HepG2 (cell line): ENCODE measurements at regions not wholly inside any gene's neighbourhood (a gene's known extent, or its start where the extent isn't known, plus 50 kb on each side); places are given as distances from the start of the nearest gene placed in this dataset.

ENCODE experiments used
- ATAC-seq: fragments of 200-7000 bp; cut with Tn5 transposase; 3 replicates; pipeline ENCODE4 v1.9.1; 2020; ENCODE audit warnings: mild to moderate bottlenecking, moderate library complexity
- BruUV-seq: library from RNA; stranded (reverse); fragments of 400-500 nt; replicated peaks from 2 replicates; lab custom pipeline; 2021; lab: Mats Ljungman, UMichigan
- CTCF ChIA-PET: fragments of 300-600 bp; formaldehyde crosslinking; extraction: SDS; loops from one replicate; lab custom pipeline; 2021; ENCODE audit warnings: low total read pairs, inconsistent platforms, low intra/inter-chr PET ratio; lab: Yijun Ruan, JAX
- POLR2A ChIA-PET: fragments of 350-600 bp; sonication (Branson Sonifier 250); formaldehyde crosslinking; loops from one replicate; lab custom pipeline; 2020; ENCODE audit warnings: antibody characterized with exemption, inconsistent platforms; lab: Yijun Ruan, JAX
- DNase-seq: peaks from one replicate; pipeline ENCODE4 v3.0.0-alpha.2; 2015; ENCODE audit warnings: low spot score
- FAIRE-seq: peaks from 3 replicates; lab custom pipeline; 2011; peaks lifted over from hg19 to GRCh38; lab: Jason Lieb, UNC
- H2AFZ ChIP-seq: one replicate; pipeline ENCODE4 v1.6.1; 2011; ENCODE audit warnings: low read length, inconsistent platforms
- H3K27ac ChIP-seq: fragments of 300-600 bp; 3 replicates; pipeline ENCODE4 v1.8.0; 2011; ENCODE audit warnings: mixed run types, mild to moderate bottlenecking, mixed read lengths, low read length, inconsistent platforms; ENCODE audit not compliant: insufficient read depth; ENCODE audit errors: extremely low read length
- H3K27me3 ChIP-seq, 2 experiments: fragments of 200-600 bp in 1 of 2; 2 replicates in 1 of 2; 3 replicates in 1 of 2; pipeline versions ENCODE4 v1.6.0 to v1.8.0; 2011; ENCODE audit warnings: low read length in 2 of 2, mild to moderate bottlenecking in 2 of 2, moderate library complexity in 2 of 2, inconsistent platforms in 1 of 2; ENCODE audit not compliant: insufficient read depth in 2 of 2, control insufficient read depth in 1 of 2
- H3K36me3 ChIP-seq, 2 experiments: fragments of 200-600 bp in 1 of 2; replicated peaks in 1 of 2; 2 replicates in 1 of 2; 3 replicates in 1 of 2; pipeline versions ENCODE4 v1.5.1 to v1.8.0; 2011; ENCODE audit warnings: low read length in 2 of 2, inconsistent platforms in 1 of 2; ENCODE audit not compliant: insufficient read depth in 2 of 2, control insufficient read depth in 1 of 2
- H3K4me1 ChIP-seq: 2 replicates; pipeline ENCODE4 v1.5.1; 2012; ENCODE audit warnings: low read length, inconsistent platforms; ENCODE audit not compliant: insufficient read depth
- H3K4me2 ChIP-seq: 2 replicates; pipeline ENCODE4 v1.6.0; 2011; ENCODE audit warnings: low read depth, low read length, inconsistent platforms
- H3K4me3 ChIP-seq, 3 experiments: fragments of 200-600 bp in 1 of 3; sonication (generic), shearing (Covaris generic) in 1 of 3; replicated peaks in 1 of 3; 2 replicates each; pipeline ENCODE4 v1.5.1; 2011 to 2016; ENCODE audit warnings: low read length in 3 of 3, inconsistent platforms in 2 of 3, low read depth in 2 of 3, mild to moderate bottlenecking in 2 of 3, control low read depth in 1 of 3, mixed read lengths in 1 of 3; ENCODE audit not compliant: insufficient read depth in 1 of 3
- H3K79me2 ChIP-seq: one replicate; pipeline ENCODE4 v1.6.1; 2011; ENCODE audit warnings: low read length, inconsistent platforms; ENCODE audit not compliant: insufficient read depth
- H3K9ac ChIP-seq: 2 replicates; pipeline ENCODE4 v1.6.0; 2011; ENCODE audit warnings: mild to moderate bottlenecking, low read depth, low read length, inconsistent platforms; ENCODE audit not compliant: insufficient read depth
- H3K9me3 ChIP-seq: 2 replicates; pipeline ENCODE4 v1.5.1; 2012; ENCODE audit warnings: mild to moderate bottlenecking, low read length
- H4K20me1 ChIP-seq: 2 replicates; pipeline ENCODE4 v1.6.0; 2011; ENCODE audit warnings: inconsistent platforms, mild to moderate bottlenecking, low read length, moderate library complexity; ENCODE audit not compliant: insufficient read depth
- FOXK1 ChIP-seq: sonication (generic); formaldehyde crosslinking; IDR thresholded peaks from 2 replicates; pipeline ENCODE4 v1.4.0; 2020; ENCODE audit warnings: low read depth, missing genetic modification reagents, borderline replicate concordance
- SIX4 ChIP-seq: sonication (generic); formaldehyde crosslinking; IDR thresholded peaks from 2 replicates; pipeline ENCODE4 v1.4.0; 2020; ENCODE audit warnings: missing genetic modification reagents
- ZFP36L2 ChIP-seq: sonication (generic); formaldehyde crosslinking; IDR thresholded peaks from 2 replicates; pipeline ENCODE4 v1.4.0; 2020; ENCODE audit warnings: missing genetic modification reagents
- WGBS: methylation state at CpG from one replicate; pipeline ENCODE4 v1.1.6; 2017; ENCODE audit warnings: low lambda C conversion rate; 5-methylcytosine and 5-hydroxymethylcytosine counted together
- in situ Hi-C: cut with HindIII; loops from 2 replicates; pipeline ENCODE4 v1.10.0; 2017; ENCODE audit warnings: low pct_unique_long_range_greater_than_20kb; ENCODE audit not compliant: extremely low pct_ligation_motif_present
- intact Hi-C: fragments of 100-400 bp; cut with micrococcal nuclease; formaldehyde crosslinking; loops from one replicate; pipeline ENCODE4 v1.10.0; 2022; ENCODE audit not compliant: unreplicated experiment
- TF ChIP-seq, protein P1 (sequence below): sonication (generic); formaldehyde crosslinking; conservative IDR thresholded peaks from 2 replicates; pipeline ENCODE4 v1.8.0; 2022; ENCODE audit warnings: low read depth, missing genetic modification reagents
- TF ChIP-seq, protein P2 (sequence below): sonication (generic); formaldehyde crosslinking; IDR thresholded peaks from 2 replicates; pipeline ENCODE4 v1.4.0; 2020; ENCODE audit warnings: mild to moderate bottlenecking, low read depth, missing genetic modification reagents
- TF ChIP-seq, protein P3 (sequence below): sonication (generic); formaldehyde crosslinking; IDR thresholded peaks from 2 replicates; pipeline ENCODE4 v1.4.0; 2020; ENCODE audit warnings: missing genetic modification reagents

DNA sequence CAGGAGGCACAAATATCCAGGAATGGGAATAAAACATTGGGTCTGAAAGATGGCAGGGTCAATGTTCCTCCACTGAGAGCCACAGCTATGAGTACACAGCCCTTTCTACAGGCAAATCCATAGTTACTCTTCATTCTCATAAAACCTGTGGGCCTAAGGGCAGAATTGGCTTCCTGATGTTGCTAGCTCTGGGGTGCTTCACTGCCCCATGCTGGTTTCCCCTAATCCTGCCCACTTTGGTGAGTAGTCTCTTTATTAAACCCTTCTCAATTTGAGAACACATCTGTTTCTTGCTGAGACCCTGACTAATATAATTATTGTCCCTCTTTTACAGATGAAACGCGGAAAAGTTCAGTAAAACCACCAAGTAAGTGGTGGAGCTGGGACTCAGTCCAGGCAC is 66.3 kb upstream of the RAI14 start:
- no peak overlapping the region for H3K4me3 ChIP-seq
- H3K79me2 ChIP-seq, result no peaks in the 10 kb centered on the region
- in situ Hi-C loops (no loop called here), intact Hi-C loops (loop anchor here (5.0 kb wide), 1 partner anchor 103 kb away; no protein-coding TSS in a partner anchor)
- no peaks in the 10 kb centered on the region for H3K36me3 ChIP-seq
- no peak overlapping the region for H3K9ac ChIP-seq
- POLR2A ChIA-PET, result no interaction called here
- H2AFZ ChIP-seq, result no peak overlapping the region
- ATAC-seq (no peak), FAIRE-seq (no peak), DNase-seq (no peak)
- H3K4me2 ChIP-seq, result no peak overlapping the region
- 95% methylated on average over 2 of the region's 2 CpGs for WGBS
- no TSS peak for BruUV-seq
- CTCF ChIA-PET, result no interaction called here
- no peaks in the 10 kb centered on the region for H3K9me3 ChIP-seq
- TF ChIP-seq FOXK1 (CRISPR knock-in tag), result no peak
- TF ChIP-seq, protein P1, sequence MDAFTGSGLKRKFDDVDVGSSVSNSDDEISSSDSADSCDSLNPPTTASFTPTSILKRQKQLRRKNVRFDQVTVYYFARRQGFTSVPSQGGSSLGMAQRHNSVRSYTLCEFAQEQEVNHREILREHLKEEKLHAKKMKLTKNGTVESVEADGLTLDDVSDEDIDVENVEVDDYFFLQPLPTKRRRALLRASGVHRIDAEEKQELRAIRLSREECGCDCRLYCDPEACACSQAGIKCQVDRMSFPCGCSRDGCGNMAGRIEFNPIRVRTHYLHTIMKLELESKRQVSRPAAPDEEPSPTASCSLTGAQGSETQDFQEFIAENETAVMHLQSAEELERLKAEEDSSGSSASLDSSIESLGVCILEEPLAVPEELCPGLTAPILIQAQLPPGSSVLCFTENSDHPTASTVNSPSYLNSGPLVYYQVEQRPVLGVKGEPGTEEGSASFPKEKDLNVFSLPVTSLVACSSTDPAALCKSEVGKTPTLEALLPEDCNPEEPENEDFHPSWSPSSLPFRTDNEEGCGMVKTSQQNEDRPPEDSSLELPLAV, result no peak
- TF ChIP-seq, protein P2, sequence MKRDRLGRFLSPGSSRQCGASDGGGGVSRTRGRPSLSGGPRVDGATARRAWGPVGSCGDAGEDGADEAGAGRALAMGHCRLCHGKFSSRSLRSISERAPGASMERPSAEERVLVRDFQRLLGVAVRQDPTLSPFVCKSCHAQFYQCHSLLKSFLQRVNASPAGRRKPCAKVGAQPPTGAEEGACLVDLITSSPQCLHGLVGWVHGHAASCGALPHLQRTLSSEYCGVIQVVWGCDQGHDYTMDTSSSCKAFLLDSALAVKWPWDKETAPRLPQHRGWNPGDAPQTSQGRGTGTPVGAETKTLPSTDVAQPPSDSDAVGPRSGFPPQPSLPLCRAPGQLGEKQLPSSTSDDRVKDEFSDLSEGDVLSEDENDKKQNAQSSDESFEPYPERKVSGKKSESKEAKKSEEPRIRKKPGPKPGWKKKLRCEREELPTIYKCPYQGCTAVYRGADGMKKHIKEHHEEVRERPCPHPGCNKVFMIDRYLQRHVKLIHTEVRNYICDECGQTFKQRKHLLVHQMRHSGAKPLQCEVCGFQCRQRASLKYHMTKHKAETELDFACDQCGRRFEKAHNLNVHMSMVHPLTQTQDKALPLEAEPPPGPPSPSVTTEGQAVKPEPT (CRISPR knock-in tag), result no peak
- TF ChIP-seq ZFP36L2 (CRISPR knock-in tag), result no peak
- no peak for TF ChIP-seq SIX4 (CRISPR knock-in tag)
- TF ChIP-seq, protein P3, sequence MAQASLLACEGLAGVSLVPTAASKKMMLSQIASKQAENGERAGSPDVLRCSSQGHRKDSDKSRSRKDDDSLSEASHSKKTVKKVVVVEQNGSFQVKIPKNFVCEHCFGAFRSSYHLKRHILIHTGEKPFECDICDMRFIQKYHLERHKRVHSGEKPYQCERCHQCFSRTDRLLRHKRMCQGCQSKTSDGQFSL (CRISPR knock-in tag), result no peak
- no peaks in the 10 kb centered on the region for H3K27me3 ChIP-seq
- H3K4me1 ChIP-seq, result peaks cover 47% of the 10 kb centered on the region
- no peak overlapping the region for H3K27ac ChIP-seq
- no peaks in the 10 kb centered on the region for H4K20me1 ChIP-seq
